GM23248 (cell line): ENCODE measurements at regions not wholly inside any gene's neighbourhood (a gene's known extent, or its start where the extent isn't known, plus 50 kb on each side); places are given as distances from the start of the nearest gene placed in this dataset.

Experiments used
- DNase-seq: peaks from one replicate; pipeline ENCODE4 v3.0.0-alpha.2; 2015
- H2AFZ ChIP-seq: fragments of 200-600 bp; sonication (generic); 2 replicates; pipeline ENCODE4 v1.6.1; 2016; ENCODE audit warnings: antibody characterized with exemption
- H3F3A ChIP-seq: fragments of 200-600 bp; sonication (generic); 2 replicates; pipeline ENCODE4 v1.6.1; 2016; ENCODE audit warnings: mild to moderate bottlenecking, antibody characterized with exemption, mixed run types; ENCODE audit not compliant: insufficient read depth
- H3K27ac ChIP-seq: fragments of 200-600 bp; sonication (generic); 2 replicates; pipeline ENCODE4 v1.5.1; 2016; ENCODE audit warnings: mild to moderate bottlenecking
- H3K27me3 ChIP-seq: fragments of 200-600 bp; sonication (generic); replicated peaks from 2 replicates; pipeline ENCODE4 v1.6.1; 2016; ENCODE audit warnings: mild to moderate bottlenecking; ENCODE audit not compliant: insufficient read depth
- H3K36me3 ChIP-seq: fragments of 200-600 bp; sonication (generic); 2 replicates; pipeline ENCODE4 v1.6.1; 2016; ENCODE audit warnings: low read depth, mild to moderate bottlenecking
- H3K4me1 ChIP-seq: fragments of 200-600 bp; sonication (generic); 2 replicates; pipeline ENCODE4 v1.6.1; 2016; ENCODE audit warnings: mild to moderate bottlenecking; ENCODE audit not compliant: insufficient read depth
- H3K4me2 ChIP-seq: fragments of 200-600 bp; sonication (generic); one replicate; pipeline ENCODE4 v1.6.1; 2016; ENCODE audit warnings: mild to moderate bottlenecking; ENCODE audit not compliant: unreplicated experiment
- H3K4me3 ChIP-seq: fragments of 200-600 bp; sonication (generic); 2 replicates; pipeline ENCODE4 v1.5.1; 2016; ENCODE audit warnings: mild to moderate bottlenecking
- H3K79me2 ChIP-seq: fragments of 200-600 bp; sonication (generic); 2 replicates; pipeline ENCODE4 v1.6.1; 2016; ENCODE audit warnings: mild to moderate bottlenecking; ENCODE audit not compliant: insufficient read depth
- H3K9ac ChIP-seq: fragments of 200-600 bp; sonication (generic); 2 replicates; pipeline ENCODE4 v1.6.1; 2016; ENCODE audit warnings: mild to moderate bottlenecking
- H3K9me2 ChIP-seq: fragments of 200-600 bp; sonication (generic); 2 replicates; pipeline ENCODE4 v1.6.1; 2016; ENCODE audit warnings: mixed run types, mild to moderate bottlenecking, moderate library complexity; ENCODE audit not compliant: insufficient read depth
- H3K9me3 ChIP-seq: fragments of 200-600 bp; sonication (generic); one replicate; pipeline ENCODE4 v1.6.1; 2017; ENCODE audit warnings: low read depth
- H4K20me1 ChIP-seq: fragments of 200-600 bp; sonication (generic); 2 replicates; pipeline ENCODE4 v1.6.0; 2016; ENCODE audit not compliant: insufficient read depth
- EZH2 ChIP-seq: fragments of 200-600 bp; sonication (generic); IDR thresholded peaks from 2 replicates; pipeline ENCODE4 v1.6.1; 2018; ENCODE audit warnings: antibody characterized with exemption, mild to moderate bottlenecking; ENCODE audit not compliant: insufficient read depth, poor library complexity, severe bottlenecking
- EZH2phosphoT487 ChIP-seq: fragments of 200-600 bp; sonication (generic); IDR thresholded peaks from 2 replicates; pipeline ENCODE4 v1.6.1; 2018; ENCODE audit warnings: antibody characterized with exemption, moderate library complexity, mild to moderate bottlenecking, low read depth; ENCODE audit not compliant: insufficient read depth
- WGBS, 2 experiments: methylation state at CpG; one replicate each; pipeline ENCODE4 v1.1.6; 2015 to 2017; ENCODE audit warnings: low lambda C conversion rate in 2 of 2, low coverage in 1 of 2; ENCODE audit errors: missing lambda C conversion rate in 2 of 2; 5-methylcytosine and 5-hydroxymethylcytosine counted together
- in situ Hi-C: fragments of 300-500 bp; cut with MboI; formaldehyde crosslinking; loops from 2 replicates; pipeline ENCODE4 v1.15.0; 2020

- no peak for DNase-seq
- no peaks in the 10 kb centered on the region for H3F3A ChIP-seq
- H3K9ac ChIP-seq: no peak overlapping the region
- no peaks in the 10 kb centered on the region for H4K20me1 ChIP-seq
- H3K4me1 ChIP-seq: peaks cover 14% of the 10 kb centered on the region
- in situ Hi-C loops: no loop called here
- no peak overlapping the region for H2AFZ ChIP-seq
- H3K79me2 ChIP-seq: no peaks in the 10 kb centered on the region
- no peak overlapping the region for H3K4me2 ChIP-seq
- no peaks in the 10 kb centered on the region for H3K36me3 ChIP-seq
- no peak overlapping the region for H3K4me3 ChIP-seq
- H3K27me3 ChIP-seq: no peaks in the 10 kb centered on the region
- 92% methylated on average over 7 of the region's 7 CpGs for WGBS, 2 experiments
- no peaks in the 10 kb centered on the region for H3K9me2 ChIP-seq
- H3K27ac ChIP-seq: no peak overlapping the region
- TF ChIP-seq EZH2phosphoT487 (no peak), EZH2 (no peak)
- H3K9me3 ChIP-seq: no peaks in the 10 kb centered on the region
Observed at GRCh38 chr3:72179107-72179464, 394.1 kb upstream of the PROK2 start.

GRCh38 chr3:72178463-72179106 lies 393.6 kb upstream of the PROK2 start:
- Histone ChIP-seq H2AFZ (no peak overlapping the region), H3K9me2 (no peaks in the 10 kb centered on the region), H3K79me2 (no peaks in the 10 kb centered on the region), H3F3A (no peaks in the 10 kb centered on the region), H3K27ac (no peak overlapping the region), H3K4me2 (no peak overlapping the region), H3K9me3 (no peaks in the 10 kb centered on the region), H3K27me3 (no peaks in the 10 kb centered on the region), H3K4me1 (peaks cover 14% of the 10 kb centered on the region), H3K9ac (no peak overlapping the region), H4K20me1 (no peaks in the 10 kb centered on the region), H3K36me3 (no peaks in the 10 kb centered on the region), H3K4me3 (no peak overlapping the region)
- in situ Hi-C loops: no loop called here
- 100% methylated on average over 3 of the region's 3 CpGs for WGBS, 2 experiments
- DNase-seq: no peak
- TF ChIP-seq EZH2phosphoT487: no peak
- no peak for TF ChIP-seq EZH2

DNA sequence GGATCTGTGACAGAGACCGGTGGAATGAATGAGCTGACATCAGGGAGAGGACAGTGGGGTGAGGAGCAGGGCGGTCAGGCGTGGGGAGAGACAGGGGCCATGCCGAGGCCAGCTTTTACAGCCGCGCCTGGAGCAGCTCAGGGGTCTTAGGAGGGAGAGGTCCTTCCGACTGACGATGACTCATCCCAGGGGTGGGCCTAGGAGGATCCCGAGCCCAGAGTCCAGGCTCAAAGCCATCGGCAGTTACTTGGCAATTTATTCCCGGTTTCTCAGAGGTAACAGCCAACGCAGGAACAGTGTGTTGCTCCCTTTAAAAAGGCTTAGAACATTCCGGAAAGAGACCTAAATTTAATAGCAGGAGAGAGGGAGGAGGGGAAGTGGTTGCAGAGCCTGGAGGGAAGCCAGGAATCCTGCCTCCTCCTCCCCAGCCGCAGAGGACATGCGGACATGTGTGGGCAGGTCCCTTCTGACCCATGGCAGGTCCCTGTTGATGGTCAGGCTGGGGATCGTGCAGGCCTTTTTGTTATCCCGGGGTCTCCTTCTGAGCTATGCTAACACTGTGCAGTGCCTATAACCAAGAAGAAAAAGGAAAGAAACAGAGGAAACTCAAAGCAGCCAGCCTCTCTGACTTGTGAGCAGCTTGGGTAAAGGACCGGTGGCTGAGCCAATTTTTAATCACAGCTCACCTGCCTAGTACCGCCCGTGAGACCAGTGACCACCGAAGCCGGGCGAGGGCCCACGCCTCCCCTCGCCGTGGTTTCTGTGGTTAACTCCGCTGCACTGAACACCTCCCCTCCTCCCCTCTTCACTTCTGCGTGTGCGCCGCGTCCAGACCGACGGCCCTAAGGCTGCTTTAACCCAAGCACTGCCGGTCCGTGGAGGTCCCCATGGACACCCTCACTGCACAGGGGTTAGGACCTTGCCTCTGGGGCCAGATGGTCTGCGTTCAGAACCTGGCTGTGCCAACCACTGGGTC lies 392.4 kb upstream of the PROK2 start:
- TF ChIP-seq EZH2: no peak
- TF ChIP-seq EZH2phosphoT487: no peak
- in situ Hi-C loops: no loop called here
- Histone ChIP-seq H2AFZ (peak overlapping the region; percentile 75), H3K27ac (no peak overlapping the region), H3K9me3 (no peaks in the 10 kb centered on the region), H4K20me1 (no peaks in the 10 kb centered on the region), H3K4me1 (peaks cover 14% of the 10 kb centered on the region), H3K4me3 (peak overlapping the region; percentile 24; the same call in 1 of the 2 replicates), H3K4me2 (peak overlapping the region; percentile 50), H3F3A (no peaks in the 10 kb centered on the region), H3K9ac (no peak overlapping the region; the same call in 1 of the 2 replicates), H3K79me2 (no peaks in the 10 kb centered on the region), H3K9me2 (no peaks in the 10 kb centered on the region), H3K27me3 (no peaks in the 10 kb centered on the region), H3K36me3 (no peaks in the 10 kb centered on the region)
- DNase-seq: peak; percentile 61
- 18 to 20% methylated on average over 36 of the region's 36 CpGs for WGBS, 2 experiments

DNA sequence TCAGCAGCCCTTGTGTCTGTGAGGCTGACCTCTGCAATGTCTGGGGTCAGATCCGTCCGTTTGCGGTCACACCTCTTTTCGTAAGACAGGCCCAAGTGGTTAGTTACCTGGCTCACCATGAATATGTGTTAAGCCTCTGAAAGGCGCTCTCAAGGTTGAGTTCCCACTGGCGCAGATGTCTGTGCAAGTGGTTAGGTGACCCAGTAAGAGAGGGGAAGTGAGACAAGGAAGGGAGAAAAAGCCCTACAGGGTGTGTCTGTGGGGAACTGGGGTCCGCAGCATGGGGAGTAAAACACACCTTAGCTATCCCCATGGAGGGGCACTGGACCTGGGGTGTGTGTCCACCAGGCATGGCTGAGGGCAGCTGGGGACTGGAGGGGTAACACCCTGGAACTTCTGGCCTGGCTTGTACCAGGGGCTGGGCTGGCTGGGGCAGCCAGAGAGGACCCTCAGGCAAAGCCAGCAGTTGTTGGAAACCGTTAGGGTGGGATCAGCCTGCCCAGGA lies 391.6 kb upstream of the PROK2 start:
- 85 to 100% methylated on average over 7 to 8 of the region's 8 CpGs for WGBS, 2 experiments
- H4K20me1 ChIP-seq: no peaks in the 10 kb centered on the region
- no peaks in the 10 kb centered on the region for H3K9me3 ChIP-seq
- no peaks in the 10 kb centered on the region for H3K79me2 ChIP-seq
- H3K36me3 ChIP-seq: no peaks in the 10 kb centered on the region
- TF ChIP-seq EZH2phosphoT487: no peak
- no peak for TF ChIP-seq EZH2
- peak overlapping the region; percentile 75 for H2AFZ ChIP-seq
- H3K4me2 ChIP-seq: peak overlapping the region; percentile 50
- no peaks in the 10 kb centered on the region for H3F3A ChIP-seq
- H3K4me3 ChIP-seq: no peak overlapping the region
- in situ Hi-C loops: no loop called here
- no peaks in the 10 kb centered on the region for H3K27me3 ChIP-seq
- no peak overlapping the region for H3K27ac ChIP-seq
- no peaks in the 10 kb centered on the region for H3K9me2 ChIP-seq
- H3K4me1 ChIP-seq: peaks cover 22% of the 10 kb centered on the region
- no peak overlapping the region; the same call in 1 of the 2 replicates for H3K9ac ChIP-seq
- DNase-seq: no peak
